ENCODE measurements at regions not wholly inside any gene's neighbourhood (a gene's known extent, or its start where the extent isn't known, plus 50 kb on each side); places are given as distances from the start of the nearest gene placed in this dataset.

DNA sequence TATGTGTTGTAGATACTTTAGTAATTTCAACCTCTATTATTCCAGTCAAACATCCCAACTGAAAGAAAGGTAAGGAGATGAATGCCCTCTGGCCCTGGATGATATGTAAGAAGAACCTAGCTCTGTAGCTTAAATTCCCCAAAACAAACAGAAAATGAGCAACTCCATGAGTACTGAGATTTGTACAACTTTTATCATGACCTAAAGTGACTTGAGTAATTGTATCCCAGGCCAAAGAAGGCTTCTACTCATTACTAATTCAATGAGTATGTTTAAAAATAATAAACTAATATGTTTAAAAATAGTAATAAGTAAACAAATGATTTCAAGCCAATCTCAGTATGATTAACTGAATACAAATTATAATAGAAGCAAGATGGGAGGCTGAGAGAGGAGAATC, 414.0 kb upstream of the ACTBL2 start:
- TF ChIP-seq POLR2A (IDR thresholded peaks at IDR 0.05) (no peak), POLR2AphosphoS5 (IDR thresholded peaks at IDR 0.05) (no peak), EP300 (IDR thresholded peaks at IDR 0.05) (no peak)
- TF ChIP-seq, protein P1, sequence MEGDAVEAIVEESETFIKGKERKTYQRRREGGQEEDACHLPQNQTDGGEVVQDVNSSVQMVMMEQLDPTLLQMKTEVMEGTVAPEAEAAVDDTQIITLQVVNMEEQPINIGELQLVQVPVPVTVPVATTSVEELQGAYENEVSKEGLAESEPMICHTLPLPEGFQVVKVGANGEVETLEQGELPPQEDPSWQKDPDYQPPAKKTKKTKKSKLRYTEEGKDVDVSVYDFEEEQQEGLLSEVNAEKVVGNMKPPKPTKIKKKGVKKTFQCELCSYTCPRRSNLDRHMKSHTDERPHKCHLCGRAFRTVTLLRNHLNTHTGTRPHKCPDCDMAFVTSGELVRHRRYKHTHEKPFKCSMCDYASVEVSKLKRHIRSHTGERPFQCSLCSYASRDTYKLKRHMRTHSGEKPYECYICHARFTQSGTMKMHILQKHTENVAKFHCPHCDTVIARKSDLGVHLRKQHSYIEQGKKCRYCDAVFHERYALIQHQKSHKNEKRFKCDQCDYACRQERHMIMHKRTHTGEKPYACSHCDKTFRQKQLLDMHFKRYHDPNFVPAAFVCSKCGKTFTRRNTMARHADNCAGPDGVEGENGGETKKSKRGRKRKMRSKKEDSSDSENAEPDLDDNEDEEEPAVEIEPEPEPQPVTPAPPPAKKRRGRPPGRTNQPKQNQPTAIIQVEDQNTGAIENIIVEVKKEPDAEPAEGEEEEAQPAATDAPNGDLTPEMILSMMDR (IDR thresholded peaks at IDR 0.05): no peak
- Histone ChIP-seq H3K36me3 (no peaks in the 10 kb centered on the region), H3K27me3 (no peaks in the 10 kb centered on the region), H3K27ac (no peak overlapping the region), H3K4me1 (peaks cover 0 to 5% (median 0%) of the 10 kb centered on the region in 4 donors), H3K9me3 (no peaks in the 10 kb centered on the region), H3K4me3 (no peak overlapping the region)
- no peak for DNase-seq
- intact Hi-C loops (cut with DNase I; ENCODE audit: low total_unique reads): loop anchor here (10.0 kb wide), 1 partner anchor 558 kb away; no protein-coding TSS in a partner anchor

DNA sequence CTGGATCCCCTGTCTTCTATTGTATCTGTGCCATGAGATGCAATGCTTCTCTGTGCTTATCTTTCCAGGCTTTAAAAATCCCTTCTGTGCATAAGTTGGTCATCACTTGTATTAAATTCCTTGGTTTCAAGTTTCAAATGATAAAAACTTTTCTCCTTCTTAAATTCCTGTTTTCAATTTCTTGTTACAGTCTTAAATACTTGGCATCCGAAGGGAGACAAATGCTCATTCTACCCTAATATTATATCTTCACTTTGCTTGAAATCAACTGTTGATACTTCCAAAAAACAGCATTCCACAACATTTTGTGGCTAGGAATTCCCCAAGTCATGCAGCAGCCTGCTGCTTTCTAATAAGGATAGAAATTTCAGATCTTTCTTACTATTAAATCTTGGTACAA, 413.2 kb upstream of the ACTBL2 start:
- Histone ChIP-seq H3K9me3 (no peaks in the 10 kb centered on the region), H3K27ac (no peak overlapping the region), H3K36me3 (no peaks in the 10 kb centered on the region), H3K4me3 (no peak overlapping the region), H3K4me1 (peaks cover 0 to 5% (median 0%) of the 10 kb centered on the region in 4 donors), H3K27me3 (no peaks in the 10 kb centered on the region)
- WGBS, 5 donors: 62 to 86% (median 76%) methylated on average over 1 of the region's 1 CpG
- TF ChIP-seq EP300 (IDR thresholded peaks at IDR 0.05) (no peak), POLR2AphosphoS5 (IDR thresholded peaks at IDR 0.05) (no peak), POLR2A (IDR thresholded peaks at IDR 0.05) (no peak)
- TF ChIP-seq, protein P1 (IDR thresholded peaks at IDR 0.05): no peak
- intact Hi-C loops (cut with DNase I; ENCODE audit: low total_unique reads): loop anchor here (10.0 kb wide), 1 partner anchor 559 kb away; no protein-coding TSS in a partner anchor
- no peak for DNase-seq

DNA sequence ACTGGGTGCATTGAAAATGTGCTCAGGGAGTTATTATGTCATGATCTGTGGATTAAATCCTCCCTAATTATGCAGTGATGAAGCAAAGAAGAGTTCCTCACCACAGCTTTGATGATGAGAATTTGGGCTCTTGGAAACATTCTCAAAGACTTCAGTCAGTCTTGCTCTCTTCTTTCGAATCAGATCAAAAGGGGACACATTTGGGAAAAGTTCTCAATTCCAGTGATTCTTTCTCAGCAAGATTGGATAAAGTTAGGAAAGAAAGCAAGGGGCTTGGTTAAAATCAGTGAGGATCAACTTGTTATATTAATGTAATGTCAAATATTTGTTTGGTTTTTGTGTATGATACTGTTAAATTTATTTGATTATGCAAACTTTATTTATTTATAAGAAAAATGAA, 411.3 kb upstream of the ACTBL2 start:
- H3K27me3 ChIP-seq: no peaks in the 10 kb centered on the region
- H3K27ac ChIP-seq: no peak overlapping the region
- 67 to 85% (median 80%) methylated on average over 1 of the region's 1 CpG for WGBS, 5 donors
- H3K9me3 ChIP-seq: no peaks in the 10 kb centered on the region
- TF ChIP-seq, protein P1 (IDR thresholded peaks at IDR 0.05): no peak
- TF ChIP-seq POLR2AphosphoS5 (IDR thresholded peaks at IDR 0.05) (no peak), EP300 (IDR thresholded peaks at IDR 0.05) (no peak), POLR2A (IDR thresholded peaks at IDR 0.05) (no peak)
- no peak for DNase-seq
- no peak overlapping the region for H3K4me3 ChIP-seq
- H3K36me3 ChIP-seq: no peaks in the 10 kb centered on the region
- intact Hi-C loops (cut with DNase I; ENCODE audit: low total_unique reads): loop anchor here (10.0 kb wide), 1 partner anchor 561 kb away; no protein-coding TSS in a partner anchor
- H3K4me1 ChIP-seq: no peaks in the 10 kb centered on the region

DNA sequence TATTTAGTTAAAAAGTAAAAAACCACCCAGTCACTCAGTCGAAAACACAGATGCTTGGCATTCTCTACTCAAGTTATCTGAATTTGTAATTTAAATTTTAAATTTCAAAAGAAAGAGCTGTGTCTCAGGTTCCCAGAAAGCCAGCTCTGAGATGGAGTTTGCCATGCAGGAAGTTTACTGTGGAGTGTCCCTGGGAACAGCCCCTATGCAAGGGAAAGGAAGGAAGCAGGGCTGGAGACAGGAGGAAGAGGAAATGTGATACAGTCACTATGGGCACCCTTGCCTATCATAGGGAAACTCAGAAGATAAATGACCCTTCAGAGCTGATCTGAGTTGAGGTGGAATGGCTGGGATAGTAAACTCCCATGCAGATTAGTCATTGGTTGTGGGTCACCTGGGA, 408.8 kb upstream of the ACTBL2 start:
- Histone ChIP-seq H3K36me3 (no peaks in the 10 kb centered on the region), H3K27ac (no peak overlapping the region), H3K27me3 (no peaks in the 10 kb centered on the region), H3K4me1 (no peaks in the 10 kb centered on the region), H3K9me3 (no peaks in the 10 kb centered on the region), H3K4me3 (no peak overlapping the region)
- WGBS, 5 donors: 80 to 92% (median 90%) methylated on average over 1 of the region's 1 CpG
- no peak for DNase-seq
- intact Hi-C loops (cut with DNase I; ENCODE audit: low total_unique reads): loop anchor here (10.0 kb wide), 1 partner anchor 563 kb away; no protein-coding TSS in a partner anchor
- TF ChIP-seq EP300 (IDR thresholded peaks at IDR 0.05) (no peak), POLR2AphosphoS5 (IDR thresholded peaks at IDR 0.05) (no peak), POLR2A (IDR thresholded peaks at IDR 0.05) (no peak)
- TF ChIP-seq, protein P1 (IDR thresholded peaks at IDR 0.05): no peak

All from stomach (tissue), 8 donors.